Astrocyte (in vitro differentiated cells and primary cell): ENCODE measurements at regions not wholly inside any gene's neighbourhood (a gene's known extent, or its start where the extent isn't known, plus 50 kb on each side); places are given as distances from the start of the nearest gene placed in this dataset.

ENCODE experiments used
- DNase-seq: peaks from one replicate; pipeline ENCODE4 v3.0.0-alpha.2; 2010; ENCODE audit warnings: low read depth
- FAIRE-seq: peaks from 2 replicates; lab custom pipeline; 2011; peaks lifted over from hg19 to GRCh38; lab: Jason Lieb, UNC
- H2AFZ ChIP-seq: 2 replicates; pipeline ENCODE4 v1.6.0; 2012; ENCODE audit warnings: low read depth, low read length, inconsistent platforms
- H3K27ac ChIP-seq: 2 replicates; pipeline ENCODE4 v1.5.1; 2011; ENCODE audit warnings: low read depth, low read length, inconsistent platforms
- H3K27me3 ChIP-seq: 2 replicates; pipeline ENCODE4 v1.6.0; 2011; ENCODE audit warnings: low read length, inconsistent platforms; ENCODE audit not compliant: insufficient read depth
- H3K36me3 ChIP-seq: 2 replicates; pipeline ENCODE4 v1.5.1; 2011; ENCODE audit warnings: low read length, inconsistent platforms; ENCODE audit not compliant: insufficient read depth
- H3K4me1 ChIP-seq: 2 replicates; pipeline ENCODE4 v1.5.1; 2011; ENCODE audit warnings: low read length, inconsistent platforms; ENCODE audit not compliant: insufficient read depth
- H3K4me2 ChIP-seq: 2 replicates; pipeline ENCODE4 v1.6.0; 2012; ENCODE audit warnings: low read length, inconsistent platforms
- H3K4me3 ChIP-seq: 2 replicates; pipeline ENCODE4 v1.5.1; 2011; ENCODE audit warnings: low read depth, mild to moderate bottlenecking, low read length, inconsistent platforms; ENCODE audit not compliant: insufficient read depth
- H3K79me2 ChIP-seq: 2 replicates; pipeline ENCODE4 v1.6.0; 2012; ENCODE audit warnings: mild to moderate bottlenecking, low read length, inconsistent platforms; ENCODE audit not compliant: insufficient read depth
- H3K9ac ChIP-seq: 2 replicates; pipeline ENCODE4 v1.6.0; 2012; ENCODE audit warnings: mild to moderate bottlenecking, low read length, inconsistent platforms
- H3K9me3 ChIP-seq: 2 replicates; pipeline ENCODE4 v1.5.1; 2012; ENCODE audit warnings: low read depth, mild to moderate bottlenecking, low read length, inconsistent platforms; ENCODE audit not compliant: insufficient read depth
- H4K20me1 ChIP-seq: 2 replicates; pipeline ENCODE4 v1.6.0; 2012; ENCODE audit warnings: low read length, inconsistent platforms; ENCODE audit not compliant: insufficient read depth
- H3K27ac Mint-ChIP-seq: one replicate; pipeline ENCODE4 v1.8.0; 2021; ENCODE audit warnings: mild to moderate bottlenecking, mixed read lengths; ENCODE audit not compliant: unreplicated experiment
- H3K27me3 Mint-ChIP-seq: one replicate; pipeline ENCODE4 v1.8.0; 2021; ENCODE audit warnings: low read depth, mixed read lengths; ENCODE audit not compliant: unreplicated experiment
- H3K36me3 Mint-ChIP-seq: one replicate; pipeline ENCODE4 v1.8.0; 2021; ENCODE audit warnings: low read depth, mixed read lengths; ENCODE audit not compliant: unreplicated experiment
- H3K4me1 Mint-ChIP-seq: one replicate; pipeline ENCODE4 v1.8.0; 2021; ENCODE audit warnings: low read depth, mixed read lengths; ENCODE audit not compliant: unreplicated experiment
- H3K4me3 Mint-ChIP-seq: one replicate; pipeline ENCODE4 v1.8.0; 2021; ENCODE audit warnings: mild to moderate bottlenecking, moderate library complexity, mixed read lengths; ENCODE audit not compliant: unreplicated experiment
- H3K9me3 Mint-ChIP-seq: one replicate; pipeline ENCODE4 v1.8.0; 2021; ENCODE audit warnings: mild to moderate bottlenecking, mixed read lengths; ENCODE audit not compliant: unreplicated experiment
- EZH2 ChIP-seq: IDR thresholded peaks from 2 replicates; pipeline ENCODE4 v1.6.1; 2012; ENCODE audit warnings: mild to moderate bottlenecking, low read length, inconsistent platforms; ENCODE audit not compliant: insufficient read depth
- TF ChIP-seq, protein P1 (sequence below): IDR thresholded peaks from 2 replicates; pipeline ENCODE4 v1.5.1; 2011; ENCODE audit warnings: low read depth, mild to moderate bottlenecking, inconsistent platforms, low read length, moderate library complexity; ENCODE audit not compliant: insufficient read depth

DNA sequence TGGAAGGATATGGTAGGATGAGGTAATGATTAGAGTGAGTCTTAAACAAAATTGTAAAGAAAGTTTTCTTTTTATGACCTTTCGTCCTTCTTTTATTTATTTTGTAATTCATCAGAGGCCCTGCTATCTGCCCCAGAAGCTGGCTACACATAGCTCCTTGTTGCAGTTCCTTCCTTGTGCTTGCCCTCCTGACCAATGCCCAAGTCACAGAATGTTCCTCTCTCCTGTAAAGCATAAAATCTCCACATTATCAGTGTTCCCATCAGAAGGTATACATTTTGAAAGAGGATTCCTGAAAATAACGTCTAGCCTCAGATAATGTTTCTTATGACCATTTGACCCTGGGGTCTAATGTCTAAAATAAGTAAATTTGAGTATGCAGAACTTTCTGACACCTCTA lies 78.3 kb downstream of the RND3 start:
- Histone ChIP-seq H2AFZ (no peak overlapping the region), H3K4me1 (peaks cover 10% of the 10 kb centered on the region), H3K4me2 (no peak overlapping the region), H3K9me3 (no peaks in the 10 kb centered on the region), H3K27ac (no peak overlapping the region), H3K9ac (no peak overlapping the region), H3K36me3 (no peaks in the 10 kb centered on the region), H3K79me2 (no peaks in the 10 kb centered on the region), H3K4me3 (no peak overlapping the region), H4K20me1 (no peaks in the 10 kb centered on the region), H3K27me3 (no peaks in the 10 kb centered on the region)
- TF ChIP-seq EZH2, result no peak
- TF ChIP-seq, protein P1, sequence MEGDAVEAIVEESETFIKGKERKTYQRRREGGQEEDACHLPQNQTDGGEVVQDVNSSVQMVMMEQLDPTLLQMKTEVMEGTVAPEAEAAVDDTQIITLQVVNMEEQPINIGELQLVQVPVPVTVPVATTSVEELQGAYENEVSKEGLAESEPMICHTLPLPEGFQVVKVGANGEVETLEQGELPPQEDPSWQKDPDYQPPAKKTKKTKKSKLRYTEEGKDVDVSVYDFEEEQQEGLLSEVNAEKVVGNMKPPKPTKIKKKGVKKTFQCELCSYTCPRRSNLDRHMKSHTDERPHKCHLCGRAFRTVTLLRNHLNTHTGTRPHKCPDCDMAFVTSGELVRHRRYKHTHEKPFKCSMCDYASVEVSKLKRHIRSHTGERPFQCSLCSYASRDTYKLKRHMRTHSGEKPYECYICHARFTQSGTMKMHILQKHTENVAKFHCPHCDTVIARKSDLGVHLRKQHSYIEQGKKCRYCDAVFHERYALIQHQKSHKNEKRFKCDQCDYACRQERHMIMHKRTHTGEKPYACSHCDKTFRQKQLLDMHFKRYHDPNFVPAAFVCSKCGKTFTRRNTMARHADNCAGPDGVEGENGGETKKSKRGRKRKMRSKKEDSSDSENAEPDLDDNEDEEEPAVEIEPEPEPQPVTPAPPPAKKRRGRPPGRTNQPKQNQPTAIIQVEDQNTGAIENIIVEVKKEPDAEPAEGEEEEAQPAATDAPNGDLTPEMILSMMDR, result no peak
- Mint-ChIP-seq H3K27ac (no peak overlapping the region), H3K27me3 (no peaks in the 10 kb centered on the region), H3K4me3 (no peak overlapping the region), H3K9me3 (no peaks in the 10 kb centered on the region), H3K36me3 (no peaks in the 10 kb centered on the region), H3K4me1 (peaks cover 23% of the 10 kb centered on the region)
- DNase-seq, result no peak
- FAIRE-seq, result no peak

GRCh38 chr2:150404147-150404546 lies 83.3 kb downstream of the RND3 start:
- no peak overlapping the region for H3K27ac Mint-ChIP-seq
- Histone ChIP-seq H3K9ac (no peak overlapping the region), H3K4me2 (no peak overlapping the region), H3K9me3 (no peaks in the 10 kb centered on the region), H3K4me1 (no peaks in the 10 kb centered on the region), H3K27ac (no peak overlapping the region), H3K4me3 (no peak overlapping the region), H4K20me1 (no peaks in the 10 kb centered on the region), H3K27me3 (no peaks in the 10 kb centered on the region), H3K79me2 (no peaks in the 10 kb centered on the region), H3K36me3 (no peaks in the 10 kb centered on the region), H2AFZ (no peak overlapping the region)
- H3K9me3 Mint-ChIP-seq, result no peaks in the 10 kb centered on the region
- FAIRE-seq (no peak), DNase-seq (no peak)
- H3K36me3 Mint-ChIP-seq, result no peaks in the 10 kb centered on the region
- no peak for TF ChIP-seq EZH2
- TF ChIP-seq, protein P1, result no peak
- H3K4me3 Mint-ChIP-seq, result no peak overlapping the region
- H3K4me1 Mint-ChIP-seq, result peaks cover 6% of the 10 kb centered on the region
- H3K27me3 Mint-ChIP-seq, result no peaks in the 10 kb centered on the region

- Histone ChIP-seq H3K4me1 (no peaks in the 10 kb centered on the region), H3K9me3 (no peaks in the 10 kb centered on the region), H3K4me3 (no peak overlapping the region), H3K27ac (no peak overlapping the region), H3K9ac (no peak overlapping the region), H3K36me3 (no peaks in the 10 kb centered on the region), H3K79me2 (no peaks in the 10 kb centered on the region), H3K27me3 (no peaks in the 10 kb centered on the region), H2AFZ (no peak overlapping the region), H4K20me1 (no peaks in the 10 kb centered on the region), H3K4me2 (no peak overlapping the region)
- FAIRE-seq, result no peak
- Mint-ChIP-seq H3K36me3 (no peaks in the 10 kb centered on the region), H3K4me3 (no peak overlapping the region), H3K9me3 (no peaks in the 10 kb centered on the region), H3K4me1 (peaks cover 5% of the 10 kb centered on the region), H3K27ac (no peak overlapping the region), H3K27me3 (no peaks in the 10 kb centered on the region)
- DNase-seq, result no peak
- no peak for TF ChIP-seq EZH2
- TF ChIP-seq, protein P1, result no peak
Observed at GRCh38 chr2:150403457-150403856, 84.0 kb downstream of the RND3 start.
